ENCODE measurements at regions not wholly inside any gene's neighbourhood (a gene's known extent, or its start where the extent isn't known, plus 50 kb on each side); places are given as distances from the start of the nearest gene placed in this dataset.

- DNase-seq (ENCODE audit: low read depth), result no peak
- no peak for TF ChIP-seq CTCF (IDR thresholded peaks at IDR 0.05; ENCODE audit: low read depth, low read length, missing control alignments)
- no peak overlapping the region for H3K4me3 ChIP-seq (ENCODE audit: low read depth, low read length)
Measured at GRCh38 chr18:55088561-55088960, 129.3 kb upstream of the CCDC68 start.

- no peak overlapping the region for H3K4me3 ChIP-seq (ENCODE audit: low read depth, low read length)
- DNase-seq (ENCODE audit: low read depth), result no peak
Measured at GRCh38 chr18:55088000-55088401, 128.7 kb upstream of the CCDC68 start.

GRCh38 chr18:55086906-55087305 is 127.6 kb upstream of the CCDC68 start:
- no peak for DNase-seq (ENCODE audit: low read depth)
- H3K4me3 ChIP-seq (ENCODE audit: low read depth, low read length), result no peak overlapping the region
- no peak for TF ChIP-seq CTCF (IDR thresholded peaks at IDR 0.05; ENCODE audit: low read depth, low read length, missing control alignments)

More at GRCh38 chr18:55088000-55088401, 128.7 kb upstream of the CCDC68 start:
- no peak for TF ChIP-seq CTCF (IDR thresholded peaks at IDR 0.05; ENCODE audit: low read depth, low read length, missing control alignments)

GRCh38 chr18:55085557-55086285 is 126.5 kb upstream of the CCDC68 start:
- DNase-seq (ENCODE audit: low read depth), result no peak
- TF ChIP-seq CTCF (IDR thresholded peaks at IDR 0.05; ENCODE audit: low read depth, low read length, missing control alignments), result no peak
- no peak overlapping the region for H3K4me3 ChIP-seq (ENCODE audit: low read depth, low read length)

GRCh38 chr18:55084550-55084949 is 125.3 kb upstream of the CCDC68 start:
- no peak for TF ChIP-seq CTCF (IDR thresholded peaks at IDR 0.05; ENCODE audit: low read depth, low read length, missing control alignments)
- DNase-seq (ENCODE audit: low read depth), result no peak
- H3K4me3 ChIP-seq (ENCODE audit: low read depth, low read length), result no peak overlapping the region

GRCh38 chr18:55083461-55083860 is 124.2 kb upstream of the CCDC68 start:
- DNase-seq (ENCODE audit: low read depth), result no peak
- no peak for TF ChIP-seq CTCF (IDR thresholded peaks at IDR 0.05; ENCODE audit: low read depth, low read length, missing control alignments)
- H3K4me3 ChIP-seq (ENCODE audit: low read depth, low read length), result no peak overlapping the region

All from GM12864 (cell line).